Osteoblast (primary cell): ENCODE measurements at regions not wholly inside any gene's neighbourhood (a gene's known extent, or its start where the extent isn't known, plus 50 kb on each side); places are given as distances from the start of the nearest gene placed in this dataset.

Source experiments
- DNase-seq: peaks from one replicate; pipeline ENCODE4 v3.0.0; 2011; ENCODE audit warnings: low spot score, mixed read lengths; ENCODE audit not compliant: insufficient read length; ENCODE audit errors: missing footprints
- H2AFZ ChIP-seq: 2 replicates; pipeline ENCODE4 v1.6.0; 2011; ENCODE audit warnings: mild to moderate bottlenecking, low read length
- H3K27ac ChIP-seq: 2 replicates; pipeline ENCODE4 v1.5.1; 2011; ENCODE audit warnings: mild to moderate bottlenecking, low read depth, low read length, moderate library complexity
- H3K27me3 ChIP-seq: 2 replicates; pipeline ENCODE4 v1.6.0; 2012; ENCODE audit warnings: mild to moderate bottlenecking, control low read depth, inconsistent platforms, low read length, moderate library complexity; ENCODE audit not compliant: insufficient read depth
- H3K36me3 ChIP-seq: 2 replicates; pipeline ENCODE4 v1.5.1; 2011; ENCODE audit warnings: mild to moderate bottlenecking, low read length, control low read depth, moderate library complexity; ENCODE audit not compliant: insufficient read depth
- H3K4me1 ChIP-seq: 2 replicates; pipeline ENCODE4 v1.5.1; 2011; ENCODE audit warnings: mild to moderate bottlenecking, low read length, control low read depth, moderate library complexity; ENCODE audit not compliant: insufficient read depth
- H3K4me2 ChIP-seq: 2 replicates; pipeline ENCODE4 v1.6.0; 2011; ENCODE audit warnings: mild to moderate bottlenecking, low read length; ENCODE audit not compliant: insufficient read depth
- H3K4me3 ChIP-seq: fragments of 200-600 bp; sonication (generic); 3 replicates; pipeline ENCODE4 v1.5.1; 2012; ENCODE audit warnings: mild to moderate bottlenecking, low read length, inconsistent platforms; ENCODE audit not compliant: insufficient read depth
- H3K79me2 ChIP-seq: 2 replicates; pipeline ENCODE4 v1.6.0; 2012; ENCODE audit warnings: mild to moderate bottlenecking, low read length, control low read depth, inconsistent platforms; ENCODE audit not compliant: insufficient read depth
- H3K9me3 ChIP-seq: 2 replicates; pipeline ENCODE4 v1.5.1; 2011; ENCODE audit warnings: low read depth, low read length, control low read depth
- H4K20me1 ChIP-seq: 2 replicates; pipeline ENCODE4 v1.6.0; 2012; ENCODE audit warnings: mild to moderate bottlenecking, low read length, control low read depth; ENCODE audit not compliant: insufficient read depth
- CTCF ChIP-seq: IDR thresholded peaks from 2 replicates; pipeline ENCODE4 v1.5.1; 2011; ENCODE audit warnings: mild to moderate bottlenecking, low read depth, low read length, moderate library complexity; ENCODE audit errors: extremely low read depth

GRCh38 chr2:175441181-175441761 lies 259.8 kb upstream of the ATP5MC3 start:
- Histone ChIP-seq H3K36me3 (no peaks in the 10 kb centered on the region), H3K4me2 (no peak overlapping the region), H2AFZ (no peak overlapping the region), H3K4me3 (no peak overlapping the region), H4K20me1 (no peaks in the 10 kb centered on the region), H3K9me3 (no peaks in the 10 kb centered on the region), H3K27ac (no peak overlapping the region), H3K27me3 (no peaks in the 10 kb centered on the region), H3K79me2 (no peaks in the 10 kb centered on the region), H3K4me1 (no peaks in the 10 kb centered on the region)
- no peak for TF ChIP-seq CTCF
- DNase-seq = no peak

- H2AFZ ChIP-seq = no peak overlapping the region
- H3K4me2 ChIP-seq = no peak overlapping the region
- no peak overlapping the region for H3K27ac ChIP-seq
- TF ChIP-seq CTCF = no peak
- H3K36me3 ChIP-seq = no peaks in the 10 kb centered on the region
- no peaks in the 10 kb centered on the region for H3K27me3 ChIP-seq
- no peak overlapping the region for H3K4me3 ChIP-seq
- no peaks in the 10 kb centered on the region for H3K4me1 ChIP-seq
- H4K20me1 ChIP-seq = no peaks in the 10 kb centered on the region
- H3K79me2 ChIP-seq = no peaks in the 10 kb centered on the region
- no peaks in the 10 kb centered on the region for H3K9me3 ChIP-seq
- DNase-seq = no peak
Measured at GRCh38 chr2:175439416-175439815, 257.9 kb upstream of the ATP5MC3 start.

DNA sequence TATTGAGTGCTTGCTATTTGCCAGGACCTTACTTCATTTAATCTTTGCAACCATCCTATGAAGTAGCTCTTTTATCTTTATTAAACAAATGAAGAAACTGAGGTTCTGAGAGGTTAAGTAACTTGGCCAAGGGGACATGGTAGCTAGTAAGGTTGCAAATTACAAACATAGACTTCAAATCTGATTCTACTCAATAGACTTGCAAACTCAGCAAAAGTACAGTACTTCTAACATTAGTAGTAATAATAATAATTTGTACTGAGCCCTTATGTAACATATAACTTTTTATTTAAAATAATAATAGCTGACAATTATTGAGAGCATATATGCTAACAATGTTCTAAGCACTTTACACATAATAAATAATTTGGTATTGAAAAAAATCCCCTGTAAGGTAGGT lies 255.7 kb upstream of the ATP5MC3 start:
- H3K36me3 ChIP-seq = no peaks in the 10 kb centered on the region
- no peaks in the 10 kb centered on the region for H3K9me3 ChIP-seq
- H3K79me2 ChIP-seq = no peaks in the 10 kb centered on the region
- no peak for DNase-seq
- H3K27me3 ChIP-seq = no peaks in the 10 kb centered on the region
- H3K4me3 ChIP-seq = no peak overlapping the region
- no peaks in the 10 kb centered on the region for H3K4me1 ChIP-seq
- H4K20me1 ChIP-seq = no peaks in the 10 kb centered on the region
- no peak for TF ChIP-seq CTCF
- H3K4me2 ChIP-seq = no peak overlapping the region
- H3K27ac ChIP-seq = no peak overlapping the region
- no peak overlapping the region for H2AFZ ChIP-seq

- Histone ChIP-seq H3K79me2 (no peaks in the 10 kb centered on the region), H3K9me3 (no peaks in the 10 kb centered on the region), H3K36me3 (no peaks in the 10 kb centered on the region), H2AFZ (no peak overlapping the region), H3K4me3 (no peak overlapping the region), H3K27me3 (no peaks in the 10 kb centered on the region), H4K20me1 (no peaks in the 10 kb centered on the region), H3K4me2 (no peak overlapping the region), H3K4me1 (no peaks in the 10 kb centered on the region), H3K27ac (no peak overlapping the region)
- no peak for TF ChIP-seq CTCF
- no peak for DNase-seq
Measured at GRCh38 chr2:175436076-175436475, 254.6 kb upstream of the ATP5MC3 start.
